NB4 (cell line): ENCODE measurements at regions not wholly inside any gene's neighbourhood (a gene's known extent, or its start where the extent isn't known, plus 50 kb on each side); places are given as distances from the start of the nearest gene placed in this dataset.

ENCODE experiments used
- DNase-seq: peaks from one replicate; pipeline ENCODE4 v3.0.0; 2010; ENCODE audit warnings: low read depth
- H3K4me3 ChIP-seq: one replicate; pipeline ENCODE4 v1.5.1; 2011; ENCODE audit warnings: mild to moderate bottlenecking, low read depth, low read length, moderate library complexity
- MAX ChIP-seq: IDR thresholded peaks from 2 replicates; pipeline ENCODE4 v1.6.1; 2011; ENCODE audit warnings: low read depth, low read length
- MYC ChIP-seq: IDR thresholded peaks from 2 replicates; pipeline ENCODE4 v1.6.1; 2011; ENCODE audit warnings: low read depth, low read length
- POLR2A ChIP-seq: IDR thresholded peaks from 2 replicates; pipeline ENCODE4 v1.6.1; 2011; ENCODE audit warnings: mild to moderate bottlenecking; ENCODE audit not compliant: insufficient read length; ENCODE audit errors: extremely low read depth
- TF ChIP-seq, protein P1 (sequence below): IDR thresholded peaks from one replicate; pipeline ENCODE4 v1.5.1; 2012; ENCODE audit warnings: low read depth, low read length

GRCh38 chr15:36365963-36366362, 213.5 kb upstream of the CDIN1 start:
- no peak for TF ChIP-seq MAX
- no peak for TF ChIP-seq POLR2A
- no peak for TF ChIP-seq MYC
- TF ChIP-seq, protein P1, sequence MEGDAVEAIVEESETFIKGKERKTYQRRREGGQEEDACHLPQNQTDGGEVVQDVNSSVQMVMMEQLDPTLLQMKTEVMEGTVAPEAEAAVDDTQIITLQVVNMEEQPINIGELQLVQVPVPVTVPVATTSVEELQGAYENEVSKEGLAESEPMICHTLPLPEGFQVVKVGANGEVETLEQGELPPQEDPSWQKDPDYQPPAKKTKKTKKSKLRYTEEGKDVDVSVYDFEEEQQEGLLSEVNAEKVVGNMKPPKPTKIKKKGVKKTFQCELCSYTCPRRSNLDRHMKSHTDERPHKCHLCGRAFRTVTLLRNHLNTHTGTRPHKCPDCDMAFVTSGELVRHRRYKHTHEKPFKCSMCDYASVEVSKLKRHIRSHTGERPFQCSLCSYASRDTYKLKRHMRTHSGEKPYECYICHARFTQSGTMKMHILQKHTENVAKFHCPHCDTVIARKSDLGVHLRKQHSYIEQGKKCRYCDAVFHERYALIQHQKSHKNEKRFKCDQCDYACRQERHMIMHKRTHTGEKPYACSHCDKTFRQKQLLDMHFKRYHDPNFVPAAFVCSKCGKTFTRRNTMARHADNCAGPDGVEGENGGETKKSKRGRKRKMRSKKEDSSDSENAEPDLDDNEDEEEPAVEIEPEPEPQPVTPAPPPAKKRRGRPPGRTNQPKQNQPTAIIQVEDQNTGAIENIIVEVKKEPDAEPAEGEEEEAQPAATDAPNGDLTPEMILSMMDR: no peak
- no peak overlapping the region for H3K4me3 ChIP-seq
- DNase-seq: peak; percentile 57

GRCh38 chr15:36370051-36370730, 209.2 kb upstream of the CDIN1 start:
- DNase-seq: no peak
- TF ChIP-seq POLR2A: no peak
- TF ChIP-seq, protein P1: no peak
- no peak for TF ChIP-seq MAX
- no peak for TF ChIP-seq MYC
- no peak overlapping the region for H3K4me3 ChIP-seq

DNA sequence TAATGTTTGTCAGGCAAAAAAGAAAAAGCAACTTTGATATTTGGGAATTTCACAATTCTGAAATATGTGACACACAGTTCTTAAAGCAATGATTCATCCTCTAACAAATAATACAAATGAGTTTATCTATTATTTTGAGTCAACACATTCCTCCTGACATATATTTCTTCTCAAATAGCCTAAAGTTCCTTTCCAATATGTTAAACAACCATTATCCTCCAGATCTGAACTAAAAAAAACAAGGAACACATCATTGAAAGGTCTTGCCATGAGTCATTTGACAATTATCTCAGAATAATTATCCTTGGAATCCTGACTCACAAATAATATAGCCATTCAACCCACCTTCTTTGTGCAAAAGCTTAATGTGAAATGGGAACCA, 208.7 kb upstream of the CDIN1 start:
- TF ChIP-seq MYC (no peak), POLR2A (no peak), MAX (no peak)
- TF ChIP-seq, protein P1: no peak
- no peak overlapping the region for H3K4me3 ChIP-seq
- no peak for DNase-seq

- DNase-seq: no peak
- H3K4me3 ChIP-seq: no peak overlapping the region
- TF ChIP-seq, protein P1: no peak
- TF ChIP-seq MAX (no peak), POLR2A (no peak), MYC (no peak)
These were observed 207.9 kb upstream of the CDIN1 start for GRCh38 chr15:36371509-36371908.

GRCh38 chr15:36372968-36373367, 206.5 kb upstream of the CDIN1 start:
- TF ChIP-seq, protein P1: no peak
- TF ChIP-seq MAX (no peak), MYC (no peak), POLR2A (no peak)
- DNase-seq: no peak
- H3K4me3 ChIP-seq: no peak overlapping the region

DNA sequence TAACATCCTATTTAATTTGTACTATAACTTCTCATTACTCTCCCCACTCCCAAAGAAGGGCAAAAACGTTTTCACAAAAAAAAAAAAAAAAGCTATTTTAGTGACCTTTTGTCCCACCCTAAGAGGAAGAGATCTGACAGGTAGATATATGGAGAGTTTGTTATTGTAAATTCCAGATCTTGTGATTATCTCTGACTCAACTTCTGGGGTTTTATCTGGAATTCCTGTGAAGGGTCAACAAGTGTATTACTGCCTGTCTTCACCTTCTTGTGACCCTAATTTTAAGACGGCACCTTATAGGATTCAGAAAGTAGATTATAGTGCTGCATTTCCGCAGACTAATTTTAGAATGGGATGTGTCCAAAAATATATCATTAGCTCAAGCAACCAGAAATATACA, 205.9 kb upstream of the CDIN1 start:
- no peak for DNase-seq
- no peak overlapping the region for H3K4me3 ChIP-seq
- TF ChIP-seq MAX: no peak
- no peak for TF ChIP-seq POLR2A
- TF ChIP-seq, protein P1: no peak
- no peak for TF ChIP-seq MYC
